MM.1S (cell line): ENCODE measurements at regions not wholly inside any gene's neighbourhood (a gene's known extent, or its start where the extent isn't known, plus 50 kb on each side); places are given as distances from the start of the nearest gene placed in this dataset.

ENCODE experiments used
- EZH2 ChIP-seq: fragments of 300-600 bp; sonication (generic); optimal IDR thresholded peaks from 2 replicates; pipeline ENCODE3; 2017; ENCODE audit warnings: low read depth, mild to moderate bottlenecking, antibody characterized with exemption, low read length, mixed read lengths
- EZH2phosphoT487 ChIP-seq: fragments of 300-600 bp; sonication (generic); IDR thresholded peaks from 2 replicates; pipeline ENCODE4 v1.6.1; 2018; ENCODE audit warnings: antibody characterized with exemption, low read length
- TF ChIP-seq, protein P1 (sequence below): fragments of 300-600 bp; sonication (generic); IDR thresholded peaks from 2 replicates; pipeline ENCODE4 v1.5.1; 2016; ENCODE audit warnings: antibody characterized with exemption, low read length, mixed read lengths

DNA sequence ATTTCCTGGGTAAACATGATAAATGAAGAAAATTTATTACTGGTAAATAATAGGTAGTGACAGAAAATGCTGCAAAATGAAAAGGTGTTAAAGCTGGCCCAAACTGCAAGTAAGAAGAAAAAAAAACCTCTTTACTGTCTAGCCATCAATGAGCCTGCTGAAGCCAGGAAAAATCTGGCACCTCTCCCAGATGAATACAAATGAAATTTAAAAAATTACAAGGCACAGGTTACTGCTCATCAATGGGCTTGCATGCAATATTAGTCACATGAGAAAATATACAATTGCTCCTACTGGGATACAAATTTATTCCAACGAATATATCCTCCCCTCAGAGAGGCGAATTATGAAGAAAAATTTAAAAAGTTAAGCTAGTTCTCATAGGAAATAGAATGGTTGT is 1422.5 kb downstream of the KCNT2 start:
- TF ChIP-seq, protein P1, sequence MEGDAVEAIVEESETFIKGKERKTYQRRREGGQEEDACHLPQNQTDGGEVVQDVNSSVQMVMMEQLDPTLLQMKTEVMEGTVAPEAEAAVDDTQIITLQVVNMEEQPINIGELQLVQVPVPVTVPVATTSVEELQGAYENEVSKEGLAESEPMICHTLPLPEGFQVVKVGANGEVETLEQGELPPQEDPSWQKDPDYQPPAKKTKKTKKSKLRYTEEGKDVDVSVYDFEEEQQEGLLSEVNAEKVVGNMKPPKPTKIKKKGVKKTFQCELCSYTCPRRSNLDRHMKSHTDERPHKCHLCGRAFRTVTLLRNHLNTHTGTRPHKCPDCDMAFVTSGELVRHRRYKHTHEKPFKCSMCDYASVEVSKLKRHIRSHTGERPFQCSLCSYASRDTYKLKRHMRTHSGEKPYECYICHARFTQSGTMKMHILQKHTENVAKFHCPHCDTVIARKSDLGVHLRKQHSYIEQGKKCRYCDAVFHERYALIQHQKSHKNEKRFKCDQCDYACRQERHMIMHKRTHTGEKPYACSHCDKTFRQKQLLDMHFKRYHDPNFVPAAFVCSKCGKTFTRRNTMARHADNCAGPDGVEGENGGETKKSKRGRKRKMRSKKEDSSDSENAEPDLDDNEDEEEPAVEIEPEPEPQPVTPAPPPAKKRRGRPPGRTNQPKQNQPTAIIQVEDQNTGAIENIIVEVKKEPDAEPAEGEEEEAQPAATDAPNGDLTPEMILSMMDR: no peak
- TF ChIP-seq EZH2 (no peak), EZH2phosphoT487 (no peak)
